Esophagus squamous epithelium (tissue), 4 donors: ENCODE measurements at regions not wholly inside any gene's neighbourhood (a gene's known extent, or its start where the extent isn't known, plus 50 kb on each side); places are given as distances from the start of the nearest gene placed in this dataset.

Source experiments
- CTCF ChIP-seq, 6 experiments: fragments of 450-650 bp in 4 of 6; fragments of 200-600 bp in 2 of 6; sonication (generic) in 2 of 6; IDR thresholded peaks; one replicate each; pipeline ENCODE4 v1.5.1; 2016 to 2019; ENCODE audit warnings: antibody characterized with exemption in 6 of 6, mild to moderate bottlenecking in 4 of 6, moderate library complexity in 4 of 6
- POLR2A ChIP-seq, 4 donors: fragments of 450-650 bp; IDR thresholded peaks; one replicate each; pipeline ENCODE4 v1.6.1; 2017; ENCODE audit warnings: antibody characterized with exemption in 4 of 4, mild to moderate bottlenecking in 4 of 4, moderate library complexity in 3 of 4

GRCh38 chr11:29553990-29554389 lies 462.8 kb downstream of the KCNA4 start:
- TF ChIP-seq CTCF (IDR thresholded peaks at IDR 0.05) (no peak), POLR2A (IDR thresholded peaks at IDR 0.05) (no peak)
